H1 (cell line): ENCODE measurements at regions not wholly inside any gene's neighbourhood (a gene's known extent, or its start where the extent isn't known, plus 50 kb on each side); places are given as distances from the start of the nearest gene placed in this dataset.

Experiments used
- CTCF ChIA-PET: fragments of 300-600 bp; sonication (Branson Sonifier 250); formaldehyde crosslinking; loops from one replicate; lab custom pipeline; 2021; ENCODE audit not compliant: partially characterized antibody; lab: Charles Lee
- POLR2A ChIA-PET: fragments of 300-600 bp; sonication (Branson Sonifier 250); formaldehyde crosslinking; loops from one replicate; lab custom pipeline; 2021; ENCODE audit warnings: inconsistent platforms; ENCODE audit not compliant: partially characterized antibody; lab: Charles Lee
- DNase-seq, 2 experiments: peaks; one replicate each; pipeline versions ENCODE4 v3.0.0 to v3.0.0-alpha.2; 2010 to 2022; ENCODE audit warnings: low spot score in 2 of 2, low read depth in 1 of 2, mixed read lengths in 1 of 2
- FAIRE-seq: peaks from 2 replicates; lab custom pipeline; 2011; peaks lifted over from hg19 to GRCh38; lab: Jason Lieb, UNC
- H2AFZ ChIP-seq: 2 replicates; pipeline ENCODE4 v1.8.1; 2012; ENCODE audit warnings: low read length, inconsistent platforms
- H2AK5ac ChIP-seq: 2 replicates; pipeline ENCODE4 v1.6.1; 2013; ENCODE audit warnings: low read depth, low read length
- H2BK120ac ChIP-seq: replicated peaks from 2 replicates; pipeline ENCODE3; 2013; ENCODE audit warnings: low read depth, low read length, inconsistent platforms
- H2BK12ac ChIP-seq: 2 replicates; pipeline ENCODE4 v1.6.1; 2013; ENCODE audit warnings: low read depth, low read length
- H2BK15ac ChIP-seq: 2 replicates; pipeline ENCODE4 v1.6.1; 2013; ENCODE audit warnings: low read length
- H2BK20ac ChIP-seq: 2 replicates; pipeline ENCODE4 v1.6.1; 2013; ENCODE audit warnings: low read length
- H2BK5ac ChIP-seq: 2 replicates; pipeline ENCODE4 v1.6.1; 2013; ENCODE audit warnings: low read depth, low read length
- H3K14ac ChIP-seq: 2 replicates; pipeline ENCODE4 v1.6.1; 2013; ENCODE audit warnings: inconsistent platforms; ENCODE audit not compliant: insufficient read length
- H3K18ac ChIP-seq: 2 replicates; pipeline ENCODE4 v1.6.1; 2013; ENCODE audit warnings: low read length; ENCODE audit errors: extremely low read depth
- H3K23ac ChIP-seq: 2 replicates; pipeline ENCODE4 v1.6.1; 2013; ENCODE audit warnings: inconsistent platforms; ENCODE audit not compliant: insufficient read length
- H3K23me2 ChIP-seq: 2 replicates; pipeline ENCODE4 v1.6.1; 2013; ENCODE audit warnings: low read depth, low read length
- H3K27ac ChIP-seq: 2 replicates; pipeline ENCODE4 v1.6.1; 2011; ENCODE audit warnings: low read depth, low read length, inconsistent platforms
- H3K27me3 ChIP-seq, 4 experiments: replicated peaks in 1 of 4; 1 replicate in 1 of 4; 2 replicates in 3 of 4; pipeline versions ENCODE4 v1.6.1 to v1.8.1; 2011 to 2013; ENCODE audit warnings: low read length in 3 of 4, mild to moderate bottlenecking in 3 of 4, inconsistent platforms in 2 of 4, mixed read lengths in 2 of 4, moderate library complexity in 1 of 4; ENCODE audit not compliant: control insufficient read depth in 3 of 4, insufficient read depth in 3 of 4; ENCODE audit errors: extremely low read depth in 1 of 4
- H3K36me3 ChIP-seq, 4 experiments: 2 replicates each; pipeline versions ENCODE4 v1.6.1 to v1.8.1; 2011 to 2013; ENCODE audit warnings: mild to moderate bottlenecking in 4 of 4, low read length in 3 of 4, moderate library complexity in 2 of 4, control low read depth in 1 of 4, inconsistent platforms in 1 of 4; ENCODE audit not compliant: insufficient read depth in 4 of 4, control insufficient read depth in 2 of 4
- H3K4ac ChIP-seq: replicated peaks from 2 replicates; pipeline ENCODE3; 2013; ENCODE audit warnings: low read length, low read depth, mixed read lengths, inconsistent platforms; ENCODE audit not compliant: insufficient read length
- H3K4me1 ChIP-seq, 4 experiments: replicated peaks in 1 of 4; 1 replicate in 1 of 4; 2 replicates in 3 of 4; pipeline versions ENCODE4 v1.6.1 to v1.8.1; 2011 to 2013; ENCODE audit warnings: low read length in 3 of 4, inconsistent platforms in 2 of 4, mixed read lengths in 1 of 4; ENCODE audit not compliant: insufficient read depth in 4 of 4, control insufficient read depth in 3 of 4
- H3K4me2 ChIP-seq, 2 experiments: 2 replicates each; pipeline versions ENCODE4 v1.6.1 to v1.8.1; 2011 to 2013; ENCODE audit warnings: low read depth in 2 of 2, low read length in 2 of 2, control low read depth in 1 of 2, inconsistent platforms in 1 of 2, mild to moderate bottlenecking in 1 of 2; ENCODE audit not compliant: insufficient read depth in 1 of 2
- H3K4me3 ChIP-seq, 4 experiments: fragments of 200-600, 300-600 bp in 1 of 4; sonication (generic), shearing (Covaris generic), sonication (Bioruptor Twin) in 1 of 4; 2 replicates each; pipeline versions ENCODE4 v1.5.1 to v1.8.1; 2011 to 2016; ENCODE audit warnings: low read length in 4 of 4, low read depth in 3 of 4, control low read depth in 2 of 4, inconsistent platforms in 2 of 4, mild to moderate bottlenecking in 2 of 4, mixed read lengths in 1 of 4, moderate library complexity in 1 of 4; ENCODE audit not compliant: insufficient read depth in 2 of 4; ENCODE audit errors: extremely low read depth in 1 of 4
- H3K56ac ChIP-seq: replicated peaks from 2 replicates; pipeline ENCODE3; 2013; ENCODE audit warnings: low read depth, mild to moderate bottlenecking, mixed read lengths, low read length, inconsistent platforms; ENCODE audit not compliant: insufficient read length
- H3K79me1 ChIP-seq: 2 replicates; pipeline ENCODE4 v1.6.1; 2013; ENCODE audit warnings: low read depth, low read length, control low read depth
- H3K79me2 ChIP-seq, 2 experiments: 2 replicates each; pipeline versions ENCODE4 v1.6.1 to v1.8.1; 2012 to 2013; ENCODE audit warnings: low read length in 2 of 2, mild to moderate bottlenecking in 2 of 2, inconsistent platforms in 1 of 2; ENCODE audit not compliant: insufficient read depth in 2 of 2, control insufficient read depth in 1 of 2
- H3K9ac ChIP-seq, 4 experiments: replicated peaks in 1 of 4; 1 replicate in 1 of 4; 2 replicates in 3 of 4; pipeline versions ENCODE4 v1.6.1 to v1.8.1; 2011 to 2013; ENCODE audit warnings: low read depth in 3 of 4, low read length in 3 of 4, control low read depth in 2 of 4, mild to moderate bottlenecking in 2 of 4, moderate library complexity in 2 of 4, inconsistent platforms in 1 of 4; ENCODE audit errors: extremely low read depth in 1 of 4
- H3K9me3 ChIP-seq, 2 experiments: 2 replicates each; pipeline versions ENCODE4 v1.6.1 to v1.8.1; 2012 to 2013; ENCODE audit warnings: mild to moderate bottlenecking in 2 of 2, moderate library complexity in 2 of 2, control low read depth in 1 of 2, inconsistent platforms in 1 of 2, low read depth in 1 of 2, low read length in 1 of 2, mixed read lengths in 1 of 2; ENCODE audit not compliant: insufficient read depth in 2 of 2
- H4K20me1 ChIP-seq, 2 experiments: replicated peaks in 1 of 2; 2 replicates each; pipeline versions ENCODE3 to v1.8.1; 2011 to 2013; ENCODE audit warnings: inconsistent platforms in 2 of 2, low read length in 2 of 2, mild to moderate bottlenecking in 1 of 2; ENCODE audit not compliant: insufficient read depth in 2 of 2, control insufficient read depth in 1 of 2
- H4K5ac ChIP-seq: 2 replicates; pipeline ENCODE4 v1.6.1; 2013; ENCODE audit warnings: low read length, low read depth, mixed read lengths, inconsistent platforms; ENCODE audit not compliant: insufficient read length
- H4K8ac ChIP-seq: 2 replicates; pipeline ENCODE4 v1.8.0; 2013; ENCODE audit warnings: mild to moderate bottlenecking, moderate library complexity, low read length, inconsistent platforms; ENCODE audit not compliant: insufficient read depth; ENCODE audit errors: extremely low read depth
- H4K91ac ChIP-seq: replicated peaks from 2 replicates; pipeline ENCODE3; 2013; ENCODE audit warnings: low read length, mixed read lengths, inconsistent platforms; ENCODE audit not compliant: insufficient read length
- ASH2L ChIP-seq: fragments of 200-600, 300-600 bp; sonication (generic); IDR thresholded peaks from one replicate; pipeline ENCODE4 v1.7.1; 2017; ENCODE audit warnings: low read length
- BACH1 ChIP-seq: IDR thresholded peaks from 2 replicates; pipeline ENCODE4 v1.6.1; 2012; ENCODE audit warnings: low read length, improper control_type of control experiment
- CEBPB ChIP-seq: IDR thresholded peaks from 2 replicates; pipeline ENCODE4 v1.6.1; 2012; ENCODE audit warnings: low read depth, low read length
- CHD2 ChIP-seq: IDR thresholded peaks from 2 replicates; pipeline ENCODE4 v1.6.1; 2012; ENCODE audit warnings: low read length, improper control_type of control experiment
- HDAC6 ChIP-seq: IDR thresholded peaks from one replicate; pipeline ENCODE4 v1.7.1; 2012; ENCODE audit warnings: low read depth, mild to moderate bottlenecking, inconsistent platforms, low read length, moderate library complexity
- JUN ChIP-seq: IDR thresholded peaks from 2 replicates; pipeline ENCODE4 v1.6.1; 2011; ENCODE audit warnings: low read depth, mild to moderate bottlenecking, improper control_type of control experiment, low read length
- KDM5A ChIP-seq: fragments of 200-600 bp; IDR thresholded peaks from 2 replicates; pipeline ENCODE4 v1.7.1; 2012; ENCODE audit warnings: mild to moderate bottlenecking, low read length, inconsistent platforms, mixed read lengths
- PHF8 ChIP-seq: fragments of 200-600 bp; sonication (generic); conservative IDR thresholded peaks from 2 replicates; pipeline ENCODE4 v1.7.1; 2012; ENCODE audit warnings: low read depth, mild to moderate bottlenecking, inconsistent platforms, low read length, moderate library complexity
- SIRT6 ChIP-seq: IDR thresholded peaks from one replicate; pipeline ENCODE4 v1.7.1; 2012; ENCODE audit warnings: low read length, inconsistent platforms
- SRF ChIP-seq: IDR thresholded peaks from 2 replicates; pipeline ENCODE4 v1.6.1; 2011; ENCODE audit warnings: mild to moderate bottlenecking, low read depth, low read length, moderate library complexity
- SUZ12 ChIP-seq: fragments of 200-600 bp; sonication (generic); IDR thresholded peaks from 2 replicates; pipeline ENCODE4 v1.6.1; 2012; ENCODE audit warnings: mild to moderate bottlenecking, inconsistent platforms, low read length, moderate library complexity, mixed read lengths
- YY1 ChIP-seq: IDR thresholded peaks from 2 replicates; pipeline ENCODE4 v1.6.1; 2011; ENCODE audit warnings: low read depth, mild to moderate bottlenecking, low read length
- WGBS, 2 experiments: shearing (Covaris generic) in 1 of 2; methylation state at CpG; one replicate each; pipeline versions ENCODE4 v1.1.6 to v1.1.7; 2013 to 2015; ENCODE audit warnings: low lambda C conversion rate in 2 of 2, mixed read lengths in 2 of 2, inconsistent platforms in 1 of 2, low coverage in 1 of 2, missing lambda C conversion rate in 1 of 2; ENCODE audit not compliant: insufficient replicate concordance in 2 of 2, insufficient coverage in 1 of 2, insufficient read length in 1 of 2; ENCODE audit errors: extremely low coverage in 1 of 2, missing lambda C conversion rate in 1 of 2; 5-methylcytosine and 5-hydroxymethylcytosine counted together

GRCh38 chr1:230518511-230518910, 92.4 kb upstream of the PGBD5 start:
- DNase-seq (peak in 1 of 2 experiments; percentile 17), FAIRE-seq (peak; percentile 75)
- no peaks in the 10 kb centered on the region for H3K23me2 ChIP-seq
- H3K4me2 ChIP-seq, result peak overlapping the region; percentile 4 to 23; a peak in 3 of 4 replicates
- H2BK12ac ChIP-seq, result 0 out of 2 replicates have a peak overlapping the region, but pooled peaks have one; percentile 27
- H2AFZ ChIP-seq, result no peak overlapping the region
- H4K5ac ChIP-seq, result no peak overlapping the region
- 47% methylated on average over 5 of the region's 5 CpGs; no CpG with 5 or more reads in 1 of the 2 experiments for WGBS, 2 experiments
- no peak overlapping the region for H3K18ac ChIP-seq
- H3K4me3 ChIP-seq, result no peak overlapping the region
- ChIA-PET POLR2A (no interaction called here), CTCF (interaction anchor here (0.8 to 1.6 kb wide), 6 partner anchors 18 to 617 kb away, joined by 3 to 5 read pairs (median 4); no protein-coding TSS in a partner anchor)
- H2BK120ac ChIP-seq, result no peak overlapping the region
- H3K9ac ChIP-seq, result no peak overlapping the region; a peak in 1 of 7 replicates
- no peak overlapping the region for H3K4ac ChIP-seq
- H3K79me1 ChIP-seq, result no peaks in the 10 kb centered on the region
- H3K79me2 ChIP-seq, result no peaks in the 10 kb centered on the region
- no peaks in the 10 kb centered on the region for H3K36me3 ChIP-seq
- H3K27me3 ChIP-seq, result no peaks in the 10 kb centered on the region
- no peaks in the 10 kb centered on the region for H4K20me1 ChIP-seq
- no peak overlapping the region for H3K14ac ChIP-seq
- H2BK5ac ChIP-seq, result no peak overlapping the region
- peaks cover 6 to 22% (median 14%) of the 10 kb centered on the region in 4 experiments for H3K4me1 ChIP-seq
- H4K91ac ChIP-seq, result no peak overlapping the region
- no peak overlapping the region for H3K56ac ChIP-seq
- H4K8ac ChIP-seq, result no peak overlapping the region
- no peaks in the 10 kb centered on the region; a peak in 1 of 4 replicates for H3K9me3 ChIP-seq
- H3K23ac ChIP-seq, result no peak overlapping the region
- no peak overlapping the region for H2BK20ac ChIP-seq
- no peak overlapping the region for H3K27ac ChIP-seq
- H2AK5ac ChIP-seq, result no peak overlapping the region
- no peak overlapping the region for H2BK15ac ChIP-seq
- no peak for TF ChIP-seq ASH2L
- TF ChIP-seq KDM5A, result no peak
- TF ChIP-seq BACH1, result no peak
- no peak for TF ChIP-seq PHF8
- TF ChIP-seq SUZ12, result no peak
- no peak for TF ChIP-seq CEBPB
- no peak for TF ChIP-seq YY1
- TF ChIP-seq CHD2, result no peak
- TF ChIP-seq HDAC6, result no peak
- no peak for TF ChIP-seq JUN
- TF ChIP-seq SRF, result no peak
- TF ChIP-seq SIRT6, result no peak
